ENCODE measurements at regions not wholly inside any gene's neighbourhood (a gene's known extent, or its start where the extent isn't known, plus 50 kb on each side); places are given as distances from the start of the nearest gene placed in this dataset.

DNA sequence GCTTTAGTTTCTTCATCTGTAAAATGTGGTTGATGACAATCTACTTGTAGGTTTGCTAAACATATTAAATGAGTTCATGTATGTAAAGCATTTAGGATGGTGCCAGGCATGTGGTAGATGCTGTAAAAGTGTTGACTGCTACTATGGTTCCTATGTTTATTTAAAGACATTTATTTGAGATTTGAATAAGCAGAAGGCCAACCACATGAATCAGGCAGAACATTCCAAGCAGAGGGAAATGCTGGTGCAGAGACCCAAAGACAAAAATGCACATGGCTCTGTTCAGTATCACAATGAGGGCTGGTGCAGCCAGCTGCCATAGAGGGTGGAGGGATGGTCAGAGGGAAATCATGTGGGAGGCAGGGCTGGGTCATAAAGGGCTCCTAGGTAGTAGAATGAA lies 156.2 kb upstream of the PDGFD start:
- H3K23me2 ChIP-seq (ENCODE audit: low read depth, low read length), result no peaks in the 10 kb centered on the region
- no peaks in the 10 kb centered on the region for H3K27me3 ChIP-seq (replicated peaks in 1 of 4; ENCODE audit: control insufficient read depth in 3 of 4, extremely low read depth in 1 of 4, insufficient read depth in 3 of 4, low read length in 3 of 4)
- no peak overlapping the region for H3K4me2 ChIP-seq (ENCODE audit: insufficient read depth in 1 of 2, low read depth in 2 of 2, low read length in 2 of 2)
- H3K18ac ChIP-seq (ENCODE audit: extremely low read depth, low read length), result no peak overlapping the region
- no peak overlapping the region for H3K4me3 ChIP-seq (ENCODE audit: extremely low read depth in 1 of 4, insufficient read depth in 2 of 4, low read depth in 3 of 4, low read length in 4 of 4)
- H3K79me2 ChIP-seq (ENCODE audit: control insufficient read depth in 1 of 2, insufficient read depth in 2 of 2, low read length in 2 of 2), result no peaks in the 10 kb centered on the region
- H3K9ac ChIP-seq (replicated peaks in 1 of 4; ENCODE audit: extremely low read depth in 1 of 4, low read depth in 3 of 4, low read length in 3 of 4), result no peak overlapping the region
- H4K20me1 ChIP-seq (replicated peaks in 1 of 2; ENCODE audit: control insufficient read depth in 1 of 2, insufficient read depth in 2 of 2, low read length in 2 of 2), result no peaks in the 10 kb centered on the region
- H2BK20ac ChIP-seq (ENCODE audit: low read length), result no peak overlapping the region
- H4K91ac ChIP-seq (replicated peaks; ENCODE audit: insufficient read length, low read length), result no peak overlapping the region
- no peak overlapping the region for H2BK120ac ChIP-seq (replicated peaks; ENCODE audit: low read depth, low read length)
- no peak overlapping the region for H2BK15ac ChIP-seq (ENCODE audit: low read length)
- H3K27ac ChIP-seq (ENCODE audit: low read depth, low read length), result no peak overlapping the region
- no peak overlapping the region for H3K56ac ChIP-seq (replicated peaks; ENCODE audit: insufficient read length, low read depth, low read length)
- TF ChIP-seq, protein P1, sequence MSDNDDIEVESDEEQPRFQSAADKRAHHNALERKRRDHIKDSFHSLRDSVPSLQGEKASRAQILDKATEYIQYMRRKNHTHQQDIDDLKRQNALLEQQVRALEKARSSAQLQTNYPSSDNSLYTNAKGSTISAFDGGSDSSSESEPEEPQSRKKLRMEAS (IDR thresholded peaks at IDR 0.05), result no peak
- TF ChIP-seq SUZ12 (IDR thresholded peaks at IDR 0.05; ENCODE audit: low read length) (no peak), SP4 (IDR thresholded peaks at IDR 0.05; ENCODE audit: low read length) (no peak), RFX5 (IDR thresholded peaks at IDR 0.05; ENCODE audit: borderline replicate concordance, low read depth, low read length) (no peak), EZH2 (IDR thresholded peaks at IDR 0.05; ENCODE audit: low read depth, low read length, severe bottlenecking) (no peak), POLR2AphosphoS5 (IDR thresholded peaks at IDR 0.05; ENCODE audit: low read depth, low read length) (no peak), POLR2A (IDR thresholded peaks at IDR 0.05; ENCODE audit: control extremely low read depth in 1 of 2, low read depth in 2 of 2, low read length in 2 of 2) (no peak)
- TF ChIP-seq, protein P2, sequence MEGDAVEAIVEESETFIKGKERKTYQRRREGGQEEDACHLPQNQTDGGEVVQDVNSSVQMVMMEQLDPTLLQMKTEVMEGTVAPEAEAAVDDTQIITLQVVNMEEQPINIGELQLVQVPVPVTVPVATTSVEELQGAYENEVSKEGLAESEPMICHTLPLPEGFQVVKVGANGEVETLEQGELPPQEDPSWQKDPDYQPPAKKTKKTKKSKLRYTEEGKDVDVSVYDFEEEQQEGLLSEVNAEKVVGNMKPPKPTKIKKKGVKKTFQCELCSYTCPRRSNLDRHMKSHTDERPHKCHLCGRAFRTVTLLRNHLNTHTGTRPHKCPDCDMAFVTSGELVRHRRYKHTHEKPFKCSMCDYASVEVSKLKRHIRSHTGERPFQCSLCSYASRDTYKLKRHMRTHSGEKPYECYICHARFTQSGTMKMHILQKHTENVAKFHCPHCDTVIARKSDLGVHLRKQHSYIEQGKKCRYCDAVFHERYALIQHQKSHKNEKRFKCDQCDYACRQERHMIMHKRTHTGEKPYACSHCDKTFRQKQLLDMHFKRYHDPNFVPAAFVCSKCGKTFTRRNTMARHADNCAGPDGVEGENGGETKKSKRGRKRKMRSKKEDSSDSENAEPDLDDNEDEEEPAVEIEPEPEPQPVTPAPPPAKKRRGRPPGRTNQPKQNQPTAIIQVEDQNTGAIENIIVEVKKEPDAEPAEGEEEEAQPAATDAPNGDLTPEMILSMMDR (IDR thresholded peaks at IDR 0.05; ENCODE audit: control extremely low read depth in 1 of 3, insufficient read depth in 1 of 3, low read depth in 1 of 3, low read length in 3 of 3), result no peak
- no peak overlapping the region for H2BK12ac ChIP-seq (ENCODE audit: low read depth, low read length)
- 0 out of 4 replicates have a peak, but pooled peaks cover 0 to 2% of the 10 kb centered on the region in 2 experiments for H3K9me3 ChIP-seq (ENCODE audit: insufficient read depth in 2 of 2, low read depth in 1 of 2, low read length in 1 of 2)
- H3K4me1 ChIP-seq (replicated peaks in 1 of 4; ENCODE audit: control insufficient read depth in 3 of 4, insufficient read depth in 4 of 4, low read length in 3 of 4), result no peaks in the 10 kb centered on the region
- no peak overlapping the region for H3K4ac ChIP-seq (replicated peaks; ENCODE audit: insufficient read length, low read depth, low read length)
- H3K14ac ChIP-seq (ENCODE audit: insufficient read length), result no peak overlapping the region
- H2AFZ ChIP-seq (ENCODE audit: low read length), result no peak overlapping the region
- H2AK5ac ChIP-seq (ENCODE audit: low read depth, low read length), result no peak overlapping the region
- POLR2A ChIA-PET (ENCODE audit: partially characterized antibody), result no interaction called here
- no peak overlapping the region for H4K5ac ChIP-seq (ENCODE audit: insufficient read length, low read depth, low read length)
- no peak for DNase-seq (ENCODE audit: low read depth in 1 of 2, low spot score in 2 of 2)
- no peak for FAIRE-seq
- H3K23ac ChIP-seq (ENCODE audit: insufficient read length), result no peak overlapping the region
- no peak overlapping the region for H2BK5ac ChIP-seq (ENCODE audit: low read depth, low read length)
- H3K79me1 ChIP-seq (ENCODE audit: low read depth, low read length), result no peaks in the 10 kb centered on the region
- no peaks in the 10 kb centered on the region for H3K36me3 ChIP-seq (ENCODE audit: control insufficient read depth in 2 of 4, insufficient read depth in 4 of 4, low read length in 3 of 4)
- no peak overlapping the region for H4K8ac ChIP-seq (ENCODE audit: extremely low read depth, insufficient read depth, low read length)
- CTCF ChIA-PET (ENCODE audit: partially characterized antibody), result interaction anchor here (1.1 kb wide), 1 partner anchor 12 kb away, joined by 3 read pairs; no protein-coding TSS in a partner anchor

All from H1 (cell line).